ENCODE measurements at regions not wholly inside any gene's neighbourhood (a gene's known extent, or its start where the extent isn't known, plus 50 kb on each side); places are given as distances from the start of the nearest gene placed in this dataset.

GRCh38 chr7:112874909-112875308, 84.7 kb upstream of the TMEM168 start:
- peaks cover 49% of the 10 kb centered on the region for H3K4me1 Mint-ChIP-seq (ENCODE audit: low read depth)
- DNase-seq, result no peak
- no peak overlapping the region for H3K27ac Mint-ChIP-seq
- H3K9me3 Mint-ChIP-seq, result no peaks in the 10 kb centered on the region
- no peaks in the 10 kb centered on the region; the same call in 1 of the 2 replicates for H3K27me3 Mint-ChIP-seq (ENCODE audit: insufficient read depth)
- TF ChIP-seq CTCF (IDR thresholded peaks at IDR 0.05), result no peak
- peaks cover 11% of the 10 kb centered on the region; the same call in 1 of the 2 replicates for H3K36me3 Mint-ChIP-seq (ENCODE audit: low read depth)
- H3K4me3 Mint-ChIP-seq, result no peak overlapping the region

- peaks cover 16% of the 10 kb centered on the region; the same call in 1 of the 2 replicates for H3K36me3 Mint-ChIP-seq (ENCODE audit: low read depth)
- H3K4me1 Mint-ChIP-seq (ENCODE audit: low read depth), result peaks cover 45% of the 10 kb centered on the region
- no peak overlapping the region for H3K4me3 Mint-ChIP-seq
- no peak for TF ChIP-seq CTCF (IDR thresholded peaks at IDR 0.05)
- H3K27me3 Mint-ChIP-seq (ENCODE audit: insufficient read depth), result no peaks in the 10 kb centered on the region; the same call in 1 of the 2 replicates
- no peaks in the 10 kb centered on the region for H3K9me3 Mint-ChIP-seq
- no peak overlapping the region for H3K27ac Mint-ChIP-seq
- no peak for DNase-seq
Measured at GRCh38 chr7:112873831-112874553, 83.8 kb upstream of the TMEM168 start.

GRCh38 chr7:112869111-112869774, 79.0 kb upstream of the TMEM168 start:
- no peaks in the 10 kb centered on the region for H3K9me3 Mint-ChIP-seq
- peaks cover 12% of the 10 kb centered on the region; the same call in 1 of the 2 replicates for H3K36me3 Mint-ChIP-seq (ENCODE audit: low read depth)
- peaks cover 28% of the 10 kb centered on the region for H3K4me1 Mint-ChIP-seq (ENCODE audit: low read depth)
- no peaks in the 10 kb centered on the region for H3K27me3 Mint-ChIP-seq (ENCODE audit: insufficient read depth)
- H3K4me3 Mint-ChIP-seq, result no peak overlapping the region
- peak; percentile 92 for TF ChIP-seq CTCF (IDR thresholded peaks at IDR 0.05)
- DNase-seq, result peak; percentile 10
- no peak overlapping the region for H3K27ac Mint-ChIP-seq

- no peak overlapping the region for H3K27ac Mint-ChIP-seq
- no peak overlapping the region for H3K4me3 Mint-ChIP-seq
- peaks cover 7% of the 10 kb centered on the region; the same call in 1 of the 2 replicates for H3K36me3 Mint-ChIP-seq (ENCODE audit: low read depth)
- peaks cover 23% of the 10 kb centered on the region for H3K4me1 Mint-ChIP-seq (ENCODE audit: low read depth)
- no peaks in the 10 kb centered on the region for H3K27me3 Mint-ChIP-seq (ENCODE audit: insufficient read depth)
- H3K9me3 Mint-ChIP-seq, result no peaks in the 10 kb centered on the region
- TF ChIP-seq CTCF (IDR thresholded peaks at IDR 0.05), result no peak
- DNase-seq, result no peak
Measured at GRCh38 chr7:112868609-112869008, 78.4 kb upstream of the TMEM168 start.

- Mint-ChIP-seq H3K9me3 (peaks cover 4% of the 10 kb centered on the region; the same call in 1 of the 2 replicates), H3K4me1 (ENCODE audit: low read depth) (peaks cover 8% of the 10 kb centered on the region; the same call in 1 of the 2 replicates), H3K36me3 (ENCODE audit: low read depth) (peaks cover 14% of the 10 kb centered on the region), H3K4me3 (no peak overlapping the region), H3K27ac (no peak overlapping the region), H3K27me3 (ENCODE audit: insufficient read depth) (no peaks in the 10 kb centered on the region)
- DNase-seq, result no peak
- no peak for TF ChIP-seq CTCF (IDR thresholded peaks at IDR 0.05)
Measured at GRCh38 chr7:112866424-112866823, 76.2 kb upstream of the TMEM168 start.
